HCT116 (cell line): ENCODE measurements at regions not wholly inside any gene's neighbourhood (a gene's known extent, or its start where the extent isn't known, plus 50 kb on each side); places are given as distances from the start of the nearest gene placed in this dataset.

Experiments
- ATAC-seq: fragments of 200-7000 bp; cut with Tn5 transposase; 2 replicates; pipeline ENCODE4 v1.9.1; 2020; ENCODE audit warnings: mild to moderate bottlenecking, moderate library complexity
- BruUV-seq: library from RNA; stranded (reverse); fragments of 400-500 nt; replicated peaks from 2 replicates; lab custom pipeline; 2021; lab: Mats Ljungman, UMichigan
- CTCF ChIA-PET: fragments of 300-600 bp; sonication (Branson Sonifier 250); formaldehyde crosslinking; loops from one replicate; lab custom pipeline; 2021; ENCODE audit warnings: antibody characterized with exemption; lab: Charles Lee
- POLR2A ChIA-PET: fragments of 300-600, 350-600 bp; sonication (Branson Sonifier 250); formaldehyde crosslinking; loops from one replicate; lab custom pipeline; 2021; ENCODE audit warnings: antibody characterized with exemption; lab: Charles Lee
- RAD21 ChIA-PET, 2 experiments: fragments of 300-600 bp; sonication (Branson Sonifier 250); formaldehyde crosslinking; loops; one replicate each; lab custom pipeline; 2023; ENCODE audit warnings: low total read pairs in 2 of 2; ENCODE audit not compliant: uncharacterized antibody in 2 of 2, unreplicated experiment in 2 of 2, low non-redundant PET in 1 of 2; lab: Charles Lee
- DNase-seq: peaks from one replicate; pipeline ENCODE4 v3.0.0-alpha.2; 2010; ENCODE audit warnings: low read depth, low spot score
- H2AFZ ChIP-seq: fragments of 200-600 bp; shearing (Covaris generic), sonication (generic); 2 replicates; pipeline ENCODE4 v1.6.1; 2017; ENCODE audit warnings: low read depth, mixed run types, mixed read lengths, antibody characterized with exemption, low read length; ENCODE audit not compliant: poor library complexity, severe bottlenecking
- H3K27ac ChIP-seq: 2 replicates; pipeline ENCODE4 v1.5.1; 2012; ENCODE audit warnings: low read depth, low read length
- H3K27me3 ChIP-seq: fragments of 200-600 bp; sonication (generic); 2 replicates; pipeline ENCODE4 v1.6.1; 2016; ENCODE audit warnings: mixed run types, low read length, mixed read lengths; ENCODE audit not compliant: insufficient read depth
- H3K36me3 ChIP-seq, 2 experiments: fragments of 200-500 bp in 1 of 2; fragments of 200-600 bp in 1 of 2; sonication (Bioruptor generic) in 1 of 2; sonication (generic) in 1 of 2; 2 replicates each; pipeline versions ENCODE4 v1.5.1 to v1.6.1; 2014 to 2016; ENCODE audit warnings: low read length in 2 of 2, inconsistent platforms in 1 of 2, mixed read lengths in 1 of 2, mixed run types in 1 of 2; ENCODE audit not compliant: insufficient read depth in 2 of 2, control insufficient read depth in 1 of 2
- H3K4me1 ChIP-seq, 2 experiments: fragments of 200-600 bp in 1 of 2; sonication (generic) in 1 of 2; 2 replicates each; pipeline versions ENCODE4 v1.5.1 to v1.6.1; 2012 to 2017; ENCODE audit warnings: low read length in 2 of 2, inconsistent platforms in 1 of 2, mild to moderate bottlenecking in 1 of 2, mixed read lengths in 1 of 2, mixed run types in 1 of 2, moderate library complexity in 1 of 2; ENCODE audit not compliant: insufficient read depth in 2 of 2, control insufficient read depth in 1 of 2
- H3K4me2 ChIP-seq: fragments of 200-600 bp; sonication (generic); 2 replicates; pipeline ENCODE4 v1.6.1; 2017; ENCODE audit warnings: mixed run types, low read length, mixed read lengths
- H3K4me3 ChIP-seq, 2 experiments: fragments of 200-600 bp in 1 of 2; sonication (generic) in 1 of 2; replicated peaks in 1 of 2; 2 replicates each; pipeline ENCODE4 v1.5.1; 2011 to 2016; ENCODE audit warnings: low read length in 2 of 2, control low read depth in 1 of 2, low read depth in 1 of 2, mild to moderate bottlenecking in 1 of 2, mixed read lengths in 1 of 2, mixed run types in 1 of 2
- H3K79me2 ChIP-seq: fragments of 200-600 bp; sonication (generic); 2 replicates; pipeline ENCODE4 v1.6.1; 2017; ENCODE audit warnings: mild to moderate bottlenecking, mixed run types, low read length, moderate library complexity, mixed read lengths; ENCODE audit not compliant: insufficient read depth
- H3K9ac ChIP-seq: fragments of 200-600 bp; sonication (generic); 2 replicates; pipeline ENCODE4 v1.6.1; 2016; ENCODE audit warnings: low read length, mixed read lengths
- H3K9me2 ChIP-seq: fragments of 200-600 bp; sonication (generic), shearing (Covaris generic); 2 replicates; pipeline ENCODE4 v1.6.1; 2017; ENCODE audit warnings: mixed run types, mild to moderate bottlenecking, moderate library complexity; ENCODE audit not compliant: insufficient read depth
- H3K9me3 ChIP-seq, 2 experiments: fragments of 200-500 bp in 1 of 2; fragments of 200-600 bp in 1 of 2; sonication (Bioruptor generic) in 1 of 2; sonication (generic) in 1 of 2; 2 replicates each; pipeline ENCODE4 v1.6.1; 2014 to 2017; ENCODE audit warnings: low read length in 2 of 2, mixed read lengths in 2 of 2, inconsistent platforms in 1 of 2, low read depth in 1 of 2, mild to moderate bottlenecking in 1 of 2, mixed run types in 1 of 2, moderate library complexity in 1 of 2; ENCODE audit not compliant: control insufficient read depth in 1 of 2, insufficient read depth in 1 of 2
- H4K20me1 ChIP-seq: fragments of 200-600 bp; sonication (generic), shearing (Covaris generic); 2 replicates; pipeline ENCODE4 v1.6.1; 2017; ENCODE audit warnings: mixed run types, mild to moderate bottlenecking, moderate library complexity; ENCODE audit not compliant: insufficient read depth
- ATF3 ChIP-seq: IDR thresholded peaks from 2 replicates; pipeline ENCODE4 v1.6.1; 2012
- CEBPB ChIP-seq: IDR thresholded peaks from 2 replicates; pipeline ENCODE4 v1.6.1; 2012; ENCODE audit warnings: low read depth
- CTCF ChIP-seq, 3 experiments: fragments of 200-600 bp in 1 of 3; sonication (generic) in 1 of 3; IDR thresholded peaks in 2 of 3; conservative IDR thresholded peaks in 1 of 3; 2 replicates each; pipeline ENCODE4 v1.5.1; 2012 to 2017; ENCODE audit warnings: low read depth in 2 of 3, low read length in 2 of 3, antibody characterized with exemption in 1 of 3, borderline replicate concordance in 1 of 3, control low read depth in 1 of 3, mild to moderate bottlenecking in 1 of 3, mixed read lengths in 1 of 3, mixed run types in 1 of 3, moderate library complexity in 1 of 3; ENCODE audit not compliant: insufficient read depth in 1 of 3
- EGR1 ChIP-seq: IDR thresholded peaks from 2 replicates; pipeline ENCODE4 v1.6.1; 2012; ENCODE audit warnings: low read depth
- FOSL1 ChIP-seq: IDR thresholded peaks from 2 replicates; pipeline ENCODE4 v1.6.1; 2012; ENCODE audit warnings: low read depth
- MAX ChIP-seq: IDR thresholded peaks from 2 replicates; pipeline ENCODE4 v1.6.1; 2012
- RAD21 ChIP-seq: IDR thresholded peaks from 2 replicates; pipeline ENCODE4 v1.6.1; 2012; ENCODE audit warnings: low read depth, mild to moderate bottlenecking
- SP1 ChIP-seq: IDR thresholded peaks from 2 replicates; pipeline ENCODE4 v1.6.1; 2012; ENCODE audit warnings: low read depth
- SRF ChIP-seq: IDR thresholded peaks from 2 replicates; pipeline ENCODE4 v1.6.1; 2012; ENCODE audit warnings: low read depth
- TCF7L2 ChIP-seq: IDR thresholded peaks from 2 replicates; pipeline ENCODE4 v1.7.0; 2011; ENCODE audit warnings: borderline replicate concordance, inconsistent platforms; ENCODE audit not compliant: insufficient read depth, insufficient read length; ENCODE audit errors: extremely low read depth
- ZFX ChIP-seq: fragments of 450-650 bp; IDR thresholded peaks from 2 replicates; pipeline ENCODE4 v1.6.1; 2017
- intact Hi-C: fragments of 100-400 bp; cut with micrococcal nuclease; formaldehyde crosslinking; loops from 2 replicates; pipeline ENCODE4 v1.10.0; 2022

GRCh38 chrX:145563159-145563558, 254.5 kb upstream of the SLITRK2 start:
- no peaks in the 10 kb centered on the region for H3K36me3 ChIP-seq
- BruUV-seq, result no TSS peak
- TF ChIP-seq TCF7L2, result no peak
- no peak for TF ChIP-seq CEBPB
- no peak for TF ChIP-seq SP1
- no peaks in the 10 kb centered on the region for H3K9me2 ChIP-seq
- no peak overlapping the region for H2AFZ ChIP-seq
- ChIA-PET POLR2A (no interaction called here), CTCF (no interaction called here), RAD21 (no interaction called here)
- no peak overlapping the region for H3K4me2 ChIP-seq
- H4K20me1 ChIP-seq, result no peaks in the 10 kb centered on the region
- no peaks in the 10 kb centered on the region for H3K4me1 ChIP-seq
- DNase-seq, result no peak
- no peak overlapping the region for H3K4me3 ChIP-seq
- no peaks in the 10 kb centered on the region for H3K79me2 ChIP-seq
- no peaks in the 10 kb centered on the region for H3K27me3 ChIP-seq
- intact Hi-C loops, result no loop called here
- no peak for ATAC-seq
- H3K9me3 ChIP-seq, result no peaks in the 10 kb centered on the region
- no peak overlapping the region for H3K9ac ChIP-seq
- H3K27ac ChIP-seq, result no peak overlapping the region

- no peak overlapping the region for H3K4me3 ChIP-seq
- intact Hi-C loops, result no loop called here
- H3K27ac ChIP-seq, result no peak overlapping the region
- CTCF ChIA-PET, result no interaction called here
- no peak for TF ChIP-seq ZFX
- TF ChIP-seq CTCF (IDR thresholded peaks at IDR 0.05 in 2 of 3, conservative IDR thresholded peaks at IDR 0.05 in 1 of 3; ENCODE audit: borderline replicate concordance in 1 of 3, insufficient read depth in 1 of 3, low read depth in 2 of 3, low read length in 2 of 3), result no peak
- TF ChIP-seq EGR1, result no peak
- no peak for TF ChIP-seq MAX
- TF ChIP-seq SP1, result no peak
- TF ChIP-seq RAD21, result no peak
- no peak for TF ChIP-seq SRF
- no peak for TF ChIP-seq FOSL1
- TF ChIP-seq ATF3, result no peak
- no peak for TF ChIP-seq CEBPB
- no peaks in the 10 kb centered on the region for H3K9me3 ChIP-seq
- RAD21 ChIA-PET, result no interaction called here
- no peaks in the 10 kb centered on the region for H3K36me3 ChIP-seq
- H2AFZ ChIP-seq, result no peak overlapping the region
- H3K9me2 ChIP-seq, result no peaks in the 10 kb centered on the region
- no TSS peak for BruUV-seq
- POLR2A ChIA-PET, result no interaction called here
- H3K27me3 ChIP-seq, result no peaks in the 10 kb centered on the region
- no peak overlapping the region for H3K4me2 ChIP-seq
- no peaks in the 10 kb centered on the region for H3K79me2 ChIP-seq
- DNase-seq, result no peak
- no peaks in the 10 kb centered on the region for H3K4me1 ChIP-seq
- ATAC-seq, result no peak
- H3K9ac ChIP-seq, result no peak overlapping the region
- H4K20me1 ChIP-seq, result no peaks in the 10 kb centered on the region
Observed at GRCh38 chrX:145609951-145610511, 207.6 kb upstream of the SLITRK2 start.
